Cardiac muscle cell (in vitro differentiated cells and primary cell): ENCODE measurements at regions not wholly inside any gene's neighbourhood (a gene's known extent, or its start where the extent isn't known, plus 50 kb on each side); places are given as distances from the start of the nearest gene placed in this dataset.
"Not testable (repeated sequence)": the region's sequence is repeated elsewhere in the genome, so short reads cannot be mapped to it uniquely, and the experiment has no call there.

ENCODE experiments used
- DNase-seq, 2 donors: peaks; one replicate each; pipeline versions ENCODE4 v3.0.0 to v3.0.0-alpha.2; 2010 to 2017; ENCODE audit warnings: low read depth in 1 of 2, low spot score in 1 of 2
- H3K27ac ChIP-seq: fragments of 200-600 bp; sonication (generic); 2 replicates; pipeline ENCODE4 v1.5.1; 2016
- H3K27me3 ChIP-seq: fragments of 200-600 bp; sonication (generic); 2 replicates; pipeline ENCODE4 v1.6.0; 2016; ENCODE audit warnings: control low read depth
- H3K36me3 ChIP-seq: fragments of 200-600 bp; sonication (generic); 2 replicates; pipeline ENCODE4 v1.5.1; 2016; ENCODE audit warnings: control low read depth
- H3K4me1 ChIP-seq: fragments of 200-600 bp; sonication (generic); 2 replicates; pipeline ENCODE4 v1.8.1; 2017; ENCODE audit warnings: low read depth, mild to moderate bottlenecking, mixed run types
- H3K4me3 ChIP-seq: fragments of 200-600 bp; sonication (generic); 2 replicates; pipeline ENCODE4 v1.5.1; 2016; ENCODE audit warnings: mild to moderate bottlenecking
- H3K9me3 ChIP-seq: fragments of 200-600 bp; sonication (generic); 2 replicates; pipeline ENCODE4 v1.5.1; 2017; ENCODE audit warnings: low read depth, mild to moderate bottlenecking, control low read depth
- CTCF ChIP-seq: IDR thresholded peaks from 2 replicates; pipeline ENCODE4 v1.5.1; 2012; ENCODE audit warnings: low read depth, mild to moderate bottlenecking, low read length

GRCh38 chr4:155060873-155061272 lies 147.6 kb upstream of the NPY2R start:
- H3K4me1 ChIP-seq, result no peaks in the 10 kb centered on the region
- DNase-seq, result no peak
- H3K4me3 ChIP-seq, result no peak overlapping the region
- TF ChIP-seq CTCF, result no peak
- H3K27ac ChIP-seq, result no peak overlapping the region
- no peaks in the 10 kb centered on the region for H3K27me3 ChIP-seq
- H3K36me3 ChIP-seq, result no peaks in the 10 kb centered on the region
- H3K9me3 ChIP-seq, result no peaks in the 10 kb centered on the region

DNA sequence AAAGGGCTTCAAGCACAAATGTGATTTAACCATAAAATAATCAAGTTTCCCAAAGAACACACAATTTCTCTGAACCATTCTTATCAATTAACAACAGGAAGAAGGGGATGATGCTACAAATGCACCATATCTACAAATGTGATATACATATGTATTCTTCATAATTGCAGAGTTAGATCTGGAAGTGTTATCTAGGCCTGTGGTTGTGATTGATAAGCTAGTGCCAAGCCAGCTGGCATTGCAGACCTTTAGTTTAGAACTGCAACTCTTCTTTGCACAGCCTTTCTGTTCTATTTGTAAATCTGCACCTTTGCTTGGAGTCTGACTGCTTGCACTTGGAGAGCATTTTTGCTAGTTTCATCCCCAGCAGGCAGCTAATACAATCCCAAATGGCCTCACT lies 145.5 kb upstream of the NPY2R start:
- H3K4me3 ChIP-seq, result no peak overlapping the region
- no peaks in the 10 kb centered on the region for H3K4me1 ChIP-seq
- H3K27ac ChIP-seq, result no peak overlapping the region
- no peaks in the 10 kb centered on the region for H3K36me3 ChIP-seq
- peak in 1 of 2 donors; percentile 63 for DNase-seq
- H3K9me3 ChIP-seq, result no peaks in the 10 kb centered on the region
- TF ChIP-seq CTCF, result no peak
- no peaks in the 10 kb centered on the region for H3K27me3 ChIP-seq

GRCh38 chr4:155064934-155065333 lies 143.5 kb upstream of the NPY2R start:
- not testable (repeated sequence) for H3K4me1 ChIP-seq, H3K9me3 ChIP-seq, H3K27ac ChIP-seq, DNase-seq, H3K27me3 ChIP-seq, H3K4me3 ChIP-seq, H3K36me3 ChIP-seq

DNA sequence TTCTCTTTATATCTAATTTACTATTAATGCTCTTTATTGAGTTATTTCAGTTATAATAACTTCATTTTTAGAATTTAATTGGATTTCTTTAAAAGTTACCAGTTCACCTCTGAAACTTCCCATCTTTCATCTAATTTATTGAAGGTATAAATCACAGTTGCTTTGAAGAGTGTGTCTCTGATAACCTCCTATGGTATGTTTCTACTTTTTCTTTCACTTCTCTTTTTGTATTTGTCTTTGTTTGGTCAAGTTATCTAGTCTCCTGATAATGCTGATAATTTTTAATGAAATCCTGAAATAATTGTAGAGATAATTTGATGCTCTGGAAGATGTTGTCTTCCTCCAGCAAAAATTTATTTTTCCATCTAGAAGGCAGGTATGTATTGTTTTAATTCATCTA lies 141.6 kb upstream of the NPY2R start:
- DNase-seq, result no peak
- Histone ChIP-seq H3K27me3 (no peaks in the 10 kb centered on the region), H3K36me3 (no peaks in the 10 kb centered on the region), H3K4me3 (no peak overlapping the region), H3K9me3 (no peaks in the 10 kb centered on the region), H3K27ac (no peak overlapping the region), H3K4me1 (no peaks in the 10 kb centered on the region)
- TF ChIP-seq CTCF, result no peak

DNA sequence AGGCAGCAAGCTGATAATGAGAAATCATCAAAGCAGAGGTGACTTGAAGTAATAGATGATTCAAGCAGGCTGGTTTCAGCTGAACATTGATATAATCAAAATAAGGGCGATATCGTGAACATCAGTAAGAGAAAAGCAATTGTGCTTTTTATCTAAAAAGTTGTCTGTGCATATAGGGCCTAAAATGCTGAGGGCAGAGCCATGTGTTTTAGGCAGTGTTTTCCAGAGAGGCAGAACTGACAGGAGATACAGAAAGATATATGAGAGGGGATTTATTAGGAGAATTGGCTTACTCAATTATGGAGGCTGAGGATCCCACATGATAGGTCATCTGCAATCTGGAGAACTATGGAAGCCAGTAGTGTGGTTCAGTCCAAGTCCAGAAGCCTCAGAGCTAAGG lies 136.5 kb upstream of the NPY2R start:
- H3K36me3 ChIP-seq, result no peaks in the 10 kb centered on the region
- H3K27ac ChIP-seq, result no peak overlapping the region
- H3K27me3 ChIP-seq, result no peaks in the 10 kb centered on the region
- TF ChIP-seq CTCF, result no peak
- H3K4me1 ChIP-seq, result no peaks in the 10 kb centered on the region
- DNase-seq, result no peak
- H3K4me3 ChIP-seq, result no peak overlapping the region
- no peaks in the 10 kb centered on the region for H3K9me3 ChIP-seq

GRCh38 chr4:155072417-155072816 lies 136.0 kb upstream of the NPY2R start:
- Histone ChIP-seq H3K27me3 (no peaks in the 10 kb centered on the region), H3K9me3 (no peaks in the 10 kb centered on the region), H3K36me3 (no peaks in the 10 kb centered on the region), H3K4me3 (no peak overlapping the region), H3K4me1 (no peaks in the 10 kb centered on the region), H3K27ac (no peak overlapping the region)
- no peak for DNase-seq
- TF ChIP-seq CTCF, result no peak
